ENCODE measurements at regions not wholly inside any gene's neighbourhood (a gene's known extent, or its start where the extent isn't known, plus 50 kb on each side); places are given as distances from the start of the nearest gene placed in this dataset.

DNA sequence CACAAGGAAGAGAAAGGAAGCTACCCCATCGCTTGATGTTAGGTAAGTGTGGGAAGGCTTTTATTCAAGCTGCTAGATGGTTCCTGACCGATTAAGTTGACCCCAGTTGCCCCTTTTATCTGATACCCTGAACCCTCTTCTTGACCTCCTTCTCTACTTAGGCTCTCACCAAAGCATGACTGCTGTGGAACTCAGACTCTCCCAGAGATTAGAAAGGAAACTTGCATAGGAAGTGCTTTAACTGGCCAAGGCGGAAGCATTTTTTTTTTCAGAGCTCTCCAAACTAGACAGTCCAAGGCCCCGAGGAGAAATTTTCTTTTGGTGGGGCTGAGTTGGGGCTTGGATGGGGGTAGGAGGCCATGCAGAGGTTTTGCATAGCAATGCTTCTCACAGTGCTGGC, 101.3 kb upstream of the USP24 start:
- TF ChIP-seq POLR2A (IDR thresholded peaks at IDR 0.05; ENCODE audit: low read depth) (no peak), POLR2AphosphoS5 (IDR thresholded peaks at IDR 0.05) (no peak)
- TF ChIP-seq, protein P1, sequence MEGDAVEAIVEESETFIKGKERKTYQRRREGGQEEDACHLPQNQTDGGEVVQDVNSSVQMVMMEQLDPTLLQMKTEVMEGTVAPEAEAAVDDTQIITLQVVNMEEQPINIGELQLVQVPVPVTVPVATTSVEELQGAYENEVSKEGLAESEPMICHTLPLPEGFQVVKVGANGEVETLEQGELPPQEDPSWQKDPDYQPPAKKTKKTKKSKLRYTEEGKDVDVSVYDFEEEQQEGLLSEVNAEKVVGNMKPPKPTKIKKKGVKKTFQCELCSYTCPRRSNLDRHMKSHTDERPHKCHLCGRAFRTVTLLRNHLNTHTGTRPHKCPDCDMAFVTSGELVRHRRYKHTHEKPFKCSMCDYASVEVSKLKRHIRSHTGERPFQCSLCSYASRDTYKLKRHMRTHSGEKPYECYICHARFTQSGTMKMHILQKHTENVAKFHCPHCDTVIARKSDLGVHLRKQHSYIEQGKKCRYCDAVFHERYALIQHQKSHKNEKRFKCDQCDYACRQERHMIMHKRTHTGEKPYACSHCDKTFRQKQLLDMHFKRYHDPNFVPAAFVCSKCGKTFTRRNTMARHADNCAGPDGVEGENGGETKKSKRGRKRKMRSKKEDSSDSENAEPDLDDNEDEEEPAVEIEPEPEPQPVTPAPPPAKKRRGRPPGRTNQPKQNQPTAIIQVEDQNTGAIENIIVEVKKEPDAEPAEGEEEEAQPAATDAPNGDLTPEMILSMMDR (IDR thresholded peaks at IDR 0.05), result no peak
